Ovary (tissue), 3 donors: ENCODE measurements at regions not wholly inside any gene's neighbourhood (a gene's known extent, or its start where the extent isn't known, plus 50 kb on each side); places are given as distances from the start of the nearest gene placed in this dataset.

Source experiments
- CTCF ChIP-seq, 3 donors: fragments of 450-650 bp in 2 of 3; fragments of 200-600 bp in 1 of 3; IDR thresholded peaks; one replicate each; pipeline versions ENCODE4 v1.5.1 to v1.8.0; 2016 to 2022; ENCODE audit warnings: antibody characterized with exemption in 3 of 3, mild to moderate bottlenecking in 1 of 3
- EP300 ChIP-seq: sonication (generic); formaldehyde crosslinking; IDR thresholded peaks from one replicate; pipeline ENCODE4 v1.6.1; 2017; ENCODE audit warnings: antibody characterized with exemption
- POLR2A ChIP-seq: fragments of 450-650 bp; IDR thresholded peaks from one replicate; pipeline ENCODE4 v1.6.1; 2017; ENCODE audit warnings: antibody characterized with exemption, mild to moderate bottlenecking, moderate library complexity
- donor health status: DM: no; HTN: no; CAD: no.

- TF ChIP-seq CTCF (IDR thresholded peaks at IDR 0.05) (no peak), POLR2A (no peak), EP300 (no peak)
Observed at GRCh38 chr1:222441066-222441465, 106.8 kb downstream of the HHIPL2 start.
